Panc1 (cell line): ENCODE measurements at regions not wholly inside any gene's neighbourhood (a gene's known extent, or its start where the extent isn't known, plus 50 kb on each side); places are given as distances from the start of the nearest gene placed in this dataset.

Experiments
- ATAC-seq: fragments of 200-7000 bp; cut with Tn5 transposase; 2 replicates; pipeline ENCODE4 v1.9.1; 2020; ENCODE audit warnings: mild to moderate bottlenecking, moderate library complexity
- BruUV-seq: library from RNA; stranded (reverse); fragments of 400-500 nt; replicated peaks from 2 replicates; lab custom pipeline; 2021; lab: Mats Ljungman, UMichigan
- CTCF ChIA-PET: fragments of 300-600 bp; sonication (Branson Sonifier 250); formaldehyde crosslinking; loops from one replicate; lab custom pipeline; 2022; ENCODE audit warnings: antibody characterized with exemption; lab: Charles Lee
- POLR2A ChIA-PET: fragments of 300-600 bp; sonication (Branson Sonifier 250); formaldehyde crosslinking; loops from one replicate; lab custom pipeline; 2022; ENCODE audit warnings: antibody characterized with exemption; lab: Charles Lee
- DNase-seq: peaks from one replicate; pipeline ENCODE4 v3.0.0-alpha.2; 2010; ENCODE audit warnings: low read depth, low spot score
- H3K27ac ChIP-seq: 2 replicates; pipeline ENCODE4 v1.5.1; 2011; ENCODE audit warnings: mild to moderate bottlenecking, low read length, inconsistent platforms
- H3K27me3 ChIP-seq: fragments of 200-500 bp; sonication (Bioruptor generic); 2 replicates; pipeline ENCODE4 v1.6.0; 2014; ENCODE audit warnings: low read length, inconsistent platforms; ENCODE audit not compliant: control insufficient read depth, insufficient read depth
- H3K36me3 ChIP-seq: fragments of 200-500 bp; sonication (Bioruptor generic); 2 replicates; pipeline ENCODE4 v1.5.1; 2014; ENCODE audit warnings: inconsistent platforms, mild to moderate bottlenecking, low read length, moderate library complexity; ENCODE audit not compliant: control insufficient read depth, insufficient read depth
- H3K4me1 ChIP-seq: 2 replicates; pipeline ENCODE4 v1.5.1; 2011; ENCODE audit warnings: inconsistent platforms, mild to moderate bottlenecking, low read length, moderate library complexity; ENCODE audit not compliant: control insufficient read depth, insufficient read depth
- H3K4me3 ChIP-seq, 2 experiments: 2 replicates each; pipeline ENCODE4 v1.5.1; 2011 to 2012; ENCODE audit warnings: low read depth in 2 of 2, low read length in 2 of 2, mild to moderate bottlenecking in 2 of 2, inconsistent platforms in 1 of 2, moderate library complexity in 1 of 2
- H3K9me3 ChIP-seq: fragments of 200-500 bp; sonication (Bioruptor generic); 2 replicates; pipeline ENCODE4 v1.5.1; 2014; ENCODE audit warnings: low read depth, mild to moderate bottlenecking, inconsistent platforms, low read length, moderate library complexity; ENCODE audit not compliant: control insufficient read depth, insufficient read depth
- CTCF ChIP-seq: fragments of 450-650 bp; IDR thresholded peaks from 2 replicates; pipeline ENCODE4 v1.5.1; 2017; ENCODE audit warnings: mild to moderate bottlenecking
- POLR2AphosphoS5 ChIP-seq: IDR thresholded peaks from 2 replicates; pipeline ENCODE4 v1.6.1; 2012; ENCODE audit warnings: mild to moderate bottlenecking, low read depth, low read length, moderate library complexity
- REST ChIP-seq, 2 experiments: IDR thresholded peaks; 2 replicates each; pipeline ENCODE4 v1.6.1; 2011 to 2012; ENCODE audit warnings: low read depth in 2 of 2, control low read depth in 1 of 2, low read length in 1 of 2, mild to moderate bottlenecking in 1 of 2, moderate library complexity in 1 of 2; ENCODE audit not compliant: insufficient read depth in 1 of 2
- SIN3A ChIP-seq: IDR thresholded peaks from 2 replicates; pipeline ENCODE4 v1.6.1; 2012; ENCODE audit warnings: low read depth, mild to moderate bottlenecking, low read length, moderate library complexity, borderline replicate concordance; ENCODE audit not compliant: insufficient read depth
- TCF7L2 ChIP-seq: IDR thresholded peaks from 2 replicates; pipeline ENCODE4 v1.6.1; 2011; ENCODE audit warnings: mild to moderate bottlenecking, low read depth, low read length, inconsistent platforms
- in situ Hi-C: cut with HindIII; loops from 2 replicates; pipeline ENCODE4 v1.10.0; 2016; ENCODE audit warnings: low sequenced_read_pairs, low pct_unique_long_range_greater_than_20kb
- intact Hi-C: fragments of 100-400 bp; cut with micrococcal nuclease; formaldehyde crosslinking; loops from one replicate; pipeline ENCODE4 v1.10.0; 2022; ENCODE audit not compliant: unreplicated experiment

- POLR2A ChIA-PET: no interaction called here
- Histone ChIP-seq H3K36me3 (no peaks in the 10 kb centered on the region), H3K27me3 (no peaks in the 10 kb centered on the region), H3K27ac (no peak overlapping the region), H3K4me3 (no peak overlapping the region), H3K9me3 (no peaks in the 10 kb centered on the region), H3K4me1 (no peaks in the 10 kb centered on the region)
- CTCF ChIA-PET: no interaction called here
- DNase-seq (no peak), ATAC-seq (no peak)
- in situ Hi-C loops (no loop called here), intact Hi-C loops (no loop called here)
- TF ChIP-seq SIN3A: no peak
- no peak for TF ChIP-seq POLR2AphosphoS5
- TF ChIP-seq CTCF: no peak
- TF ChIP-seq TCF7L2: no peak
- no peak for TF ChIP-seq REST (IDR thresholded peaks at IDR 0.05; ENCODE audit: insufficient read depth in 1 of 2, low read depth in 2 of 2, low read length in 1 of 2)
- BruUV-seq: no TSS peak
These were observed 626.2 kb upstream of the CDH7 start for GRCh38 chr18:65124633-65125032.

DNA sequence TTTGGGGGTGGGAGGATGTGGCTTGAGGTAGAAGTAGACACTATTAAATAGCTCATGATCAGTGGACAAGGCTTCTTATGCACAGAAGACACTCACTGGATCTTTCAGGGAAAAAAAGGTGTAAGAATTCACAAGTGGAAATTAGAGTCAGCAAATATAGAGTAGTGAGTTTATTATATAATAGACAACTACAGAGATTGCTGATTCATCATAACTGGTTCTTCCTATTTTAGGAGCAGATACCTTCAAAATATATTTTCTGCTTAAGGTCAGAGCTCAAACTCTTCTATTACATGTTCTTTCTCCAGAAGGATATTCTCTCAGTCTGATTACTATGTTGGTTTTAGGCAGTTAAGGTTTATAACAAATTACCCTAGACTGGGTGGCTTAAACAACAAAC is 646.9 kb upstream of the CDH7 start:
- Histone ChIP-seq H3K27me3 (no peaks in the 10 kb centered on the region), H3K4me3 (no peak overlapping the region), H3K27ac (no peak overlapping the region), H3K9me3 (no peaks in the 10 kb centered on the region), H3K36me3 (no peaks in the 10 kb centered on the region), H3K4me1 (no peaks in the 10 kb centered on the region)
- ATAC-seq: no peak
- in situ Hi-C loops: no loop called here
- DNase-seq: no peak
- no TSS peak for BruUV-seq
- intact Hi-C loops: no loop called here
- CTCF ChIA-PET: no interaction called here
- POLR2A ChIA-PET: no interaction called here
- TF ChIP-seq SIN3A: no peak
- no peak for TF ChIP-seq POLR2AphosphoS5
- TF ChIP-seq REST (IDR thresholded peaks at IDR 0.05; ENCODE audit: insufficient read depth in 1 of 2, low read depth in 2 of 2, low read length in 1 of 2): no peak
